ENCODE measurements at regions not wholly inside any gene's neighbourhood (a gene's known extent, or its start where the extent isn't known, plus 50 kb on each side); places are given as distances from the start of the nearest gene placed in this dataset.

GRCh38 chr7:51457079-51457478 lies 140.5 kb upstream of the COBL start:
- TF ChIP-seq CTCF (IDR thresholded peaks at IDR 0.05; ENCODE audit: insufficient read depth, low read length, poor library complexity, severe bottlenecking), result no peak
- no peak for TF ChIP-seq EZH2phosphoT487 (conservative IDR thresholded peaks at IDR 0.05; ENCODE audit: low read length)
